Neural crest cell (in vitro differentiated cells): ENCODE measurements at regions not wholly inside any gene's neighbourhood (a gene's known extent, or its start where the extent isn't known, plus 50 kb on each side); places are given as distances from the start of the nearest gene placed in this dataset.

Source experiments
- DNase-seq: peaks from one replicate; pipeline ENCODE4 v3.0.0; 2021; ENCODE audit warnings: low read depth, mixed read lengths, low spot score
- H3K27ac Mint-ChIP-seq: one replicate; pipeline ENCODE4 v1.8.0; 2021; ENCODE audit warnings: mild to moderate bottlenecking, mixed read lengths; ENCODE audit not compliant: unreplicated experiment
- H3K27me3 Mint-ChIP-seq: 2 replicates; pipeline ENCODE4 v1.8.0; 2021; ENCODE audit warnings: low read depth, mild to moderate bottlenecking, mixed read lengths
- H3K36me3 Mint-ChIP-seq: 2 replicates; pipeline ENCODE4 v1.8.0; 2021; ENCODE audit warnings: low read depth, mild to moderate bottlenecking, mixed read lengths
- H3K4me1 Mint-ChIP-seq: 2 replicates; pipeline ENCODE4 v1.8.0; 2021; ENCODE audit warnings: mixed read lengths
- H3K4me3 Mint-ChIP-seq: one replicate; pipeline ENCODE4 v1.8.0; 2021; ENCODE audit warnings: mild to moderate bottlenecking, mixed read lengths
- H3K9me3 Mint-ChIP-seq: 2 replicates; pipeline ENCODE4 v1.8.0; 2021; ENCODE audit warnings: mixed read lengths
- TF ChIP-seq, protein P1 (sequence below): fragments of 200-600 bp; sonication (generic); conservative IDR thresholded peaks from 2 replicates; pipeline ENCODE4 v1.5.0; 2021; ENCODE audit warnings: antibody characterized with exemption, mild to moderate bottlenecking

DNA sequence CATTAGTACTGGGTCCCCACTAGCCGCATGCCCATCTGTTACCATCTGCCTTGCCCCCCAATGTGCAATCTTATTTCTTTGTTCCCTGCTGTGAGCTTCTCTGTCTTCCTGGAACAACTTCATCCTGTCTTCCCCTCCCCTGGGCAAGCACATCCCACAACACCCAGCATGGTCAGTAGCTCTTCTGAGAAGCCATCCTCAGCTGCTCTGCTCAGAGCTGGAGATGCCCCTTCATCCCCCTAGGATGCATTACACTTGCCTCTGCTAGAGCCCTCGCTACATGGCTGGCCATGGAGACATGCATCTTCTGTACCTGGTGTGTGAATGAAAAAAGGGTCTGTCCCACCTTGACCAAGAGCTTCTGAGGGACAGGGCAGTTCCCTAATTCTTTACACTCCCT, 141.2 kb downstream of the CDC5L start:
- no peak for DNase-seq
- Mint-ChIP-seq H3K27ac (peak overlapping the region; percentile 65), H3K9me3 (no peaks in the 10 kb centered on the region), H3K4me1 (peaks cover 17% of the 10 kb centered on the region), H3K36me3 (peaks cover 4% of the 10 kb centered on the region), H3K27me3 (no peaks in the 10 kb centered on the region), H3K4me3 (no peak overlapping the region)
- TF ChIP-seq, protein P1, sequence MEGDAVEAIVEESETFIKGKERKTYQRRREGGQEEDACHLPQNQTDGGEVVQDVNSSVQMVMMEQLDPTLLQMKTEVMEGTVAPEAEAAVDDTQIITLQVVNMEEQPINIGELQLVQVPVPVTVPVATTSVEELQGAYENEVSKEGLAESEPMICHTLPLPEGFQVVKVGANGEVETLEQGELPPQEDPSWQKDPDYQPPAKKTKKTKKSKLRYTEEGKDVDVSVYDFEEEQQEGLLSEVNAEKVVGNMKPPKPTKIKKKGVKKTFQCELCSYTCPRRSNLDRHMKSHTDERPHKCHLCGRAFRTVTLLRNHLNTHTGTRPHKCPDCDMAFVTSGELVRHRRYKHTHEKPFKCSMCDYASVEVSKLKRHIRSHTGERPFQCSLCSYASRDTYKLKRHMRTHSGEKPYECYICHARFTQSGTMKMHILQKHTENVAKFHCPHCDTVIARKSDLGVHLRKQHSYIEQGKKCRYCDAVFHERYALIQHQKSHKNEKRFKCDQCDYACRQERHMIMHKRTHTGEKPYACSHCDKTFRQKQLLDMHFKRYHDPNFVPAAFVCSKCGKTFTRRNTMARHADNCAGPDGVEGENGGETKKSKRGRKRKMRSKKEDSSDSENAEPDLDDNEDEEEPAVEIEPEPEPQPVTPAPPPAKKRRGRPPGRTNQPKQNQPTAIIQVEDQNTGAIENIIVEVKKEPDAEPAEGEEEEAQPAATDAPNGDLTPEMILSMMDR = no peak

DNA sequence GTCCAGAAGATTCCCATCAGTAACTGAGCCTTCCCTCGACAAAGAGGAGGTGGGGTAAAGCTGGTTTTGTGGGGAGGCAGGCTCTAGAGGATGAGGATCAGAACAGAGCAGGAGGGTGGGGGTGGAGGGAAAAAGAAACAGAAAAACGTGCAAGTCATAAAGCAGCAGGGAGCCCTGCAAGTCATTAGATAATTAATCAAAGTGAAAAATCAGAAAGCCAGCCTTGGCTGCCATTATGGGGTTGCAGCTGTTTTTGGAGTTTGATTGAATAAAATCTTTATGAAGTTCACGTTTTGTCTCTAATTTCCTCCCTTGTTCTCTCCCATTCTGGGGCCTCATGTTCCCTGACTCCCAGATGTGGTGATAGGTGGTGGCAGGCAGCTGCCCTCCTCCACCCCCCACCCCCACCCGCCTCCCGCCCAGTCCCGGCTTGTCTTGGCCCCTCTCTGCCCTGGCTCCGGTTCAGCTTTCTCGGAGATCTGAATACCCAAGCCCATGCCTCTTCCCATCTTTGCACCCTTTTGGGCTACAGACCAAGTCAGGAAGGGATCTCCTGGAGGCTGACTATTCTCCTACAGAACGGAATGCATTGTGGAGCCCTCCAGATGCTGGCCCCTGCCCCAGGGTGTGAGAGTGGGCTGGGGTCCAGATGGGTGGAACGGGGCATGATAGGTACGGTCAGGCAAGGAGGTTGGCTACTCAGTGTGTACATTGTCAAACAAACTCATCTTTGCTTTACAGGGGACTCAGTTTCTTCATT, 141.8 kb downstream of the CDC5L start:
- DNase-seq = no peak
- Mint-ChIP-seq H3K36me3 (peaks cover under 1% of the 10 kb centered on the region), H3K9me3 (no peaks in the 10 kb centered on the region), H3K4me1 (peaks cover 17% of the 10 kb centered on the region), H3K27ac (no peak overlapping the region), H3K4me3 (no peak overlapping the region), H3K27me3 (no peaks in the 10 kb centered on the region)
- TF ChIP-seq, protein P1 = no peak

DNA sequence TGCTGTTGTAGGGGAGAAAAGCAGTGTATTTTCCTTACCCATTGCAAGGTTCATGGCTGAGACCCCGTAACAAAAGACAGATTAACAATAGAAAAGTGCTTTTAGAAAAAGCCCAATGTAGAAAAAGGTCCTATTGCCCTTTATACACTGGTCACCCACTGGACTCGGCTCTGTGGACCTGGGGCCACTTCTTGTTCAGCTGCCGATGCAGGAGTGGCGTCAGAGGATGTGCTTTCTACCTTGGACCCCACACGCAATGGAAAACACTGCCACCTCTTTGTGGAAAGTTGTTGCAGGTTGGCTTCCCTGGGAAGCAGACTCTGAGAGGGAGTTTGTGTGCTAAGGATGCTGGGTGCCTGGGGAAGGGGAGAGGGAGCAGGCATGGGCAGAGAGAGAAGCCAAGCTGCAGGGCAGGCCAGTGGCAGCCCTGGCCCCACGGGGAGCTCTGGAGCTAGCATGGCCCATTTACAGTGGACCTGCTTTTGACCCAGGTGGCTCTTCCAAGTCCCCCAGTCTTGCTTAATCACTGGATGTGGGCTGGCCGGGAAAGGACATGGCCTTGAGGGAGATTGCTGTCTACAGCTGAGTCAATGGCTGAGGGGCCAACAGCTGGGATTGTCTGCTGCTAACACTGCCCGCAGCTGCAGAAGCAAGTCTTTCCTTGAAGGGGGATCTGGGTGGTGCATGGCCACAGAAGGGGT, 142.9 kb downstream of the CDC5L start:
- no peaks in the 10 kb centered on the region for H3K27me3 Mint-ChIP-seq
- H3K36me3 Mint-ChIP-seq = no peaks in the 10 kb centered on the region
- no peak overlapping the region for H3K27ac Mint-ChIP-seq
- DNase-seq = no peak
- no peaks in the 10 kb centered on the region for H3K9me3 Mint-ChIP-seq
- no peak overlapping the region for H3K4me3 Mint-ChIP-seq
- peaks cover 17% of the 10 kb centered on the region for H3K4me1 Mint-ChIP-seq
- TF ChIP-seq, protein P1 = no peak

DNA sequence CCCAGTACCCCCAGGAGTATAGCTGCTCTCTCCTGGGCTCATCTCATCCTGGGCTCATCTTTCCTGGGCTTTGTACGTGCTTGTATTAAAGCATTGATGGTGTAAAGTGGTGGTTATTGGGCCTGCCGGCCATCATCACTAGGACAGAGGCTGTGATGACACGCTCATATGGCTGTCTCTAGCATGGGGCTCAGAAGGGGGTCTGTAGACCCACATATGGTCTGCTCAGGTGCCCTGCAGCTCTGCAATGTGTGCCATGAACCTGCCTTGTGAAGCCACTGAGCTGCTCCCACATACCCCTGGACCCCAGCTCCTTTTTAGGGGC, 143.4 kb downstream of the CDC5L start:
- no peaks in the 10 kb centered on the region for H3K27me3 Mint-ChIP-seq
- no peak for DNase-seq
- H3K4me1 Mint-ChIP-seq = peaks cover 17% of the 10 kb centered on the region
- no peak overlapping the region for H3K4me3 Mint-ChIP-seq
- TF ChIP-seq, protein P1 = no peak
- no peaks in the 10 kb centered on the region for H3K36me3 Mint-ChIP-seq
- H3K9me3 Mint-ChIP-seq = no peaks in the 10 kb centered on the region
- no peak overlapping the region for H3K27ac Mint-ChIP-seq

DNA sequence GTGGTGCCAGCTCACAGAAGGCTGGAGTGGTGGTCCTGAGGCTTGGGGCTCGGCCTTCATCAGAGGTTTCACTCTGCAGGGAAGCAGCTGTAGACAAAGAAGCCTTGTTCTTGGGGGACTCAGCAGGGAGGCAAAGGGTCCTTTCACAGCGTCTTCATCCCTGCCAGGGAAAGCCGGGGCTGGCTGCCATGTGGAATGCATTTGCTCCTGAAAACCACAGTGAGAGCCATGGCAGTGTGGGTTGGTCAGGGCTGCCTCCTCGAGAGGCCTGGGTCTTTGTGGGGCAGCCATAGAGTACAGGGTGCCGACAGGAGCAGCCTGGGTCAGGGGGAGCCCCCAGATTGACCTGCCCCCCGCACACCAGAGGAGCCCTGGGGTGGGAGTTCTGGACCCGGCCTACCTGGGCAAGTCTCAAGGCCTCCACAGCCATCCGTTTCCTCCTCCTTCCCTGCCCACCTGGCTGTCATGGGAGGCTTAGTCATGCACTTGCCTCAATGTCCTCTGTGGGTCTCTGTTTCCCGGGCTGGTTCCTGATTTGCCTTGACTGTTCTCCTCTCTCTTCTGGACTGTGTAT, 144.0 kb downstream of the CDC5L start:
- Mint-ChIP-seq H3K27ac (peak overlapping the region; percentile 83), H3K27me3 (no peaks in the 10 kb centered on the region), H3K4me1 (peaks cover 17% of the 10 kb centered on the region), H3K9me3 (no peaks in the 10 kb centered on the region), H3K36me3 (no peaks in the 10 kb centered on the region), H3K4me3 (no peak overlapping the region)
- no peak for DNase-seq
- TF ChIP-seq, protein P1 = no peak
